Activated naive CD4-positive, alpha-beta T cell treated with anti-CD3 and anti-CD28 coated beads, Interleukin-2, amount 10 ng/mL, durations not matched to agents 7 days and 5 days (primary cell): ENCODE measurements at regions not wholly inside any gene's neighbourhood (a gene's known extent, or its start where the extent isn't known, plus 50 kb on each side); places are given as distances from the start of the nearest gene placed in this dataset.

Source experiments
- CTCF ChIA-PET: fragments of 350-600 bp; sonication (Branson Sonifier 250); formaldehyde crosslinking; loops from one replicate; lab custom pipeline; 2021; ENCODE audit warnings: antibody characterized with exemption; lab: Charles Lee
- DNase-seq: peaks from one replicate; pipeline ENCODE4 v3.0.0-alpha.2; 2020
- H3K27ac Mint-ChIP-seq: one replicate; pipeline ENCODE4 v1.8.0; 2021; ENCODE audit warnings: mild to moderate bottlenecking, moderate library complexity, mixed read lengths
- H3K27me3 Mint-ChIP-seq: one replicate; pipeline ENCODE4 v1.8.0; 2021; ENCODE audit warnings: mild to moderate bottlenecking, mixed read lengths
- H3K36me3 Mint-ChIP-seq: one replicate; pipeline ENCODE4 v1.8.0; 2021; ENCODE audit warnings: mixed read lengths
- H3K4me1 Mint-ChIP-seq: one replicate; pipeline ENCODE4 v1.8.0; 2021; ENCODE audit warnings: mixed read lengths
- H3K4me3 Mint-ChIP-seq: one replicate; pipeline ENCODE4 v1.8.0; 2021; ENCODE audit warnings: mild to moderate bottlenecking, moderate library complexity, mixed read lengths
- H3K9me3 Mint-ChIP-seq: one replicate; pipeline ENCODE4 v1.8.0; 2021; ENCODE audit warnings: mixed read lengths

DNA sequence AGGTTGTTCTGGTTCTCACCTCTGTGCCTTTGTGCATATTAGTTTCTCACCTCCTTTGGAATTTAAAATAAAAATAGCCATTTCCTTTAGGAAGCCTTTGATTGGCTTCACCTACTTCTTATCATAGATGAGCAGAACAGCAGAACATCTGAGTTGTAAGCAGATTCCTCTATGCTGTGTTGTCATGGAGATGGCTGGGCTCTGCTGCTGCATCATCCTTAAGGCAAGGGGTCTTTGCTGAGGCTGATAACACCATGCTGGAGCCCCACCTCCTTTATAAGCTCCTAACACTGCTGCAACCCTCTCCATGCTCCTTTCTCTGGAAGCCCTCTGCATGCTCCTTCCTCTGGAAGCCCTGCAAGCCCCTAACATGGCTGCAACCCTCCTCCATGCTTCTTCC is 276.5 kb upstream of the TCF21 start:
- Mint-ChIP-seq H3K27me3 (no peaks in the 10 kb centered on the region), H3K36me3 (no peaks in the 10 kb centered on the region), H3K9me3 (no peaks in the 10 kb centered on the region), H3K4me3 (no peak overlapping the region), H3K4me1 (no peaks in the 10 kb centered on the region), H3K27ac (no peak overlapping the region)
- DNase-seq, result no peak
- CTCF ChIA-PET, result no interaction called here

DNA sequence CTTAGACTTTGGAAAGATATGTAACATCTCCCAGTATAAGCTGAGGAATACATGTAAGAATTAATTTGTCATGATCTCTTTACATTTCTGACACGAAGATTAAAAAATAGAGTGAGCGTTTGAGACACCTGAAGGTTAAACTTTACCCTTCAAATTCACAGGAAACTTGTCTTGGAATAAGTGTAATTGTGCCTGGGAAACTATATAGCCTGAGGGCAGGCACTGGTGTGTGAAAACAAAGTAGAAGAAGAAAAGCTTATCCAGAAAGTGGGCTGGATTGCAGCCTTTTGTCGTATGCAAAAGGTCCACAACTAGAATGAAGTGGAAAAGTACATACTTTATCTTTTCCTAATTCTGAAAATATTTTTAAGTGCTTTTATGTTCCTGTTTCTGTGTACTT is 275.7 kb upstream of the TCF21 start:
- Mint-ChIP-seq H3K4me3 (no peak overlapping the region), H3K27ac (no peak overlapping the region), H3K27me3 (no peaks in the 10 kb centered on the region), H3K4me1 (no peaks in the 10 kb centered on the region), H3K9me3 (no peaks in the 10 kb centered on the region), H3K36me3 (no peaks in the 10 kb centered on the region)
- no peak for DNase-seq
- CTCF ChIA-PET, result no interaction called here

DNA sequence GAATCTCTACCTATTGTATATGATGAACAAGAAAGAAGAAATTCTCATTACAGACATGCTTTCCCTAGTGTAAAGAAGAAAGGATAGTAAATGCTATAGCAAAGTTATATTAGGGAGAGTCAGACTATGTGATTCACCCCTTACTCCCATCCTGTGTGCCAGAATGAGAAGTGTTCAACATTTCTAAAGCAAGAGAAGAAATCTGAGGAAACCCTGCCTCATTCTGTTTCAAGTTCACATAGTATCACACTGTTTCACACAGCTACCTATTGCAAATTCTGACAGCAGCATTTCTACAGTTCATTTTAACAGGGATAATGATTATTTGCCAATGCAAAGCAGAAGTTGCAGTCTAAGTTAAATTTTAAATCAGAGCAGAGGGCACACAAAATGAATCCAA is 267.2 kb upstream of the TCF21 start:
- DNase-seq, result no peak
- no peaks in the 10 kb centered on the region for H3K4me1 Mint-ChIP-seq

DNA sequence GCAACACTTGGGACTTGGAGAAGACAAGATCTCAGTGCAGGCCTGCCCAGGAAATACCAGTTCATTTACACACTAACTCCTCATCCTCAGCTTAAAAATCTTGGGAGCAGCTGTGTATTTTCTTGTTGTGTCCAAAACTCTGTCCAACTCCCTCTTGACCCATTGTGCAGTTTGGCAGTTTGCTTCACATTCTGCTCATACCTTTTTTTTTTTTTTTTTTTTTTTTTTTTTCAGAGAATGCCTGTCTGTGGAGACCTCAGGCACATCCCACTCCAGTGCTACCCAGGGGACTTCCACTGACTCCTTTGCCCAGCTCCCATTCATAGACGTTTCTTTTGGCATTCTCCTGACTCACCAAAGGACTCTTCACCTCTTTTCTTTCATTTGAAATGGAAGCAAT is 265.8 kb upstream of the TCF21 start:
- Mint-ChIP-seq H3K9me3 (peaks cover 3% of the 10 kb centered on the region), H3K4me1 (no peaks in the 10 kb centered on the region), H3K27me3 (no peaks in the 10 kb centered on the region), H3K27ac (no peak overlapping the region), H3K4me3 (no peak overlapping the region), H3K36me3 (no peaks in the 10 kb centered on the region)
- no peak for DNase-seq
- CTCF ChIA-PET, result no interaction called here

More for the DNA sequence above, 267.2 kb upstream of the TCF21 start:
- peaks cover 3% of the 10 kb centered on the region for H3K9me3 Mint-ChIP-seq
- H3K4me3 Mint-ChIP-seq, result no peak overlapping the region
- H3K27ac Mint-ChIP-seq, result no peak overlapping the region
- CTCF ChIA-PET, result no interaction called here
- H3K36me3 Mint-ChIP-seq, result no peaks in the 10 kb centered on the region
- H3K27me3 Mint-ChIP-seq, result no peaks in the 10 kb centered on the region

DNA sequence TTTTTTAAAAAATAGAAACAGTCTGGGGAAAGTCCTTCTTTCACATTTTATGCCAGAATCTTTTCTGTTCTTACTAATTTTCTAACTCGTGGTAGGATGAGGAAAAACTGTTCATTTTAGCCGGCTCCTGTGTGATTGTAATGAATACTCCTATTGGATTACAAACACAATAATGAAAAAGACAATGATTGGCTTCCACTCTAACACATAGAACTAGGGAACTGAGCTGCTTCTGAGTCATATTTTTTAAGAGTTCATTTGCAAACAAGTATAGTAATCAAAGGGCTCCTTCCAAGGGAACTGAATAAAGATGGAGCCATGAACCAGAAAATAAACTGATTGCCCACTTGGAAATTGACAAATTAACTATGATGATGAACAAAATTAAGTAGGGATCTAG is 265.3 kb upstream of the TCF21 start:
- H3K9me3 Mint-ChIP-seq, result peaks cover 3% of the 10 kb centered on the region
- no peak for DNase-seq
- no peak overlapping the region for H3K27ac Mint-ChIP-seq
- no peaks in the 10 kb centered on the region for H3K27me3 Mint-ChIP-seq
- H3K4me3 Mint-ChIP-seq, result no peak overlapping the region
- H3K4me1 Mint-ChIP-seq, result no peaks in the 10 kb centered on the region
- H3K36me3 Mint-ChIP-seq, result no peaks in the 10 kb centered on the region
- CTCF ChIA-PET, result no interaction called here

DNA sequence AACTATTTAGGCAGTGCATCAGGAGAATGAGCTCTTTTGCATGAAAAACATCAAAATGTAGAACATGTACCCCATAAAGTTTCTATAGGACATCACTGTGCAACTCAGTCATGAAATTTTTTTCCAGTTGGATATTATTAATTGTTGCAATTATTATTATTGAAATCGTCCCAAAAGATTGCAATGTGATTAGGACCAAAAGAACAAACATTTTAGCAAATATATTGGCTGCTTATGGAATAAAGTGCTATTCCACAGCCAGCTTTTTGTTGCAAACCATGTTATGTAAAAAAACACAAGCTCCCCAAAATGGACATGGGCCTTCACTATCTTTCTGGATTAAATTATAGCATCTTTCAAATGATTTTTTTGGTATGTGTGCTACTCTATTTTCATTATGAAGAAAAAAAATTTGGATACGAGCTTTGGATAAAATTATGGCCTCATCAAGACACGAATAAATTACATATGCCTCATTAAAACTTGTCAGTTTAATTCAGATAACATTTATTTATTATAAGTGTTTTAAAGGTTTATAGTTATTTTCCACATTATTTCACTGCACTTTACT is 262.7 kb upstream of the TCF21 start:
- no peak overlapping the region for H3K4me3 Mint-ChIP-seq
- no peak for DNase-seq
- H3K27ac Mint-ChIP-seq, result no peak overlapping the region
- no peaks in the 10 kb centered on the region for H3K27me3 Mint-ChIP-seq
- no peaks in the 10 kb centered on the region for H3K36me3 Mint-ChIP-seq
- CTCF ChIA-PET, result no interaction called here
- H3K4me1 Mint-ChIP-seq, result no peaks in the 10 kb centered on the region
- no peaks in the 10 kb centered on the region for H3K9me3 Mint-ChIP-seq

DNA sequence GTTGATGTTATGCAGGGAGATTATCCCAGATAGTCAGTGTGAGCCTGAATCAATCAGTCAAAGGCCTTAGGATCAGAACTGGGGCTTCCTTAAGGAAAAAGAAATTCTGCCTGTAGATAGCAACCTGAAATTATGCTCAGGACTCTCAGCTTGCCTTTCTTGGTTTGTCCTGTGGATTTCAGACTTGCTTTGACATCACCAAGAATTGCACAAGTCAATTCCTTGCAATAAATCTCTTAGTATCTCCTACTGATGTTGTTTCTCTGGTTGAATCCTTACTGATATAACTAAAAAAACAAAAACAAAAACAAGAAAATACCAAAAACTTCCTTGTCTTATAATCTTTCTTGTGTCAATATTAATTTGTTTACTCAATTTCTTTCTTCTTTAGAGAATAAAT is 258.9 kb upstream of the TCF21 start:
- no peak overlapping the region for H3K4me3 Mint-ChIP-seq
- H3K4me1 Mint-ChIP-seq, result no peaks in the 10 kb centered on the region
- no peak overlapping the region for H3K27ac Mint-ChIP-seq
- no peaks in the 10 kb centered on the region for H3K36me3 Mint-ChIP-seq
- H3K9me3 Mint-ChIP-seq, result no peaks in the 10 kb centered on the region
- no peaks in the 10 kb centered on the region for H3K27me3 Mint-ChIP-seq
- CTCF ChIA-PET, result no interaction called here
- DNase-seq, result no peak

DNA sequence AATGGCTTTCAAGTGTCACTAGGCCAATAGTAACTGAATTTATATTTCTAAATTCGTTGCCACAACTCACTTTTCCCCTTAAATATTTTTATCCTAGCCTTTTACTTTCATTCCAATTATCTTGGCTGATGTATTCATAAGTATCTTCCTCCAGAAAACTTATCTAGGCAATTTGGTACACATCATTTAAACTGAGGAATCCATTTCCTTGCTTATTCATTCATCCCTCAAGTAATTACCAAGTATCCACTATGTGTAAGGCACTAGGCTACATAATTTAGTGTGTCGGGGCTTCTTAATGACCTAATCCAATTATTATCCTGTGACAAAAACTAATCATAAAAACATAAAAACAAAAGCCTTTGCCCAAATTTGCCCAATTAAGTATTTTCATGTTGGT is 258.3 kb upstream of the TCF21 start:
- CTCF ChIA-PET, result no interaction called here
- Mint-ChIP-seq H3K4me1 (no peaks in the 10 kb centered on the region), H3K9me3 (no peaks in the 10 kb centered on the region), H3K36me3 (no peaks in the 10 kb centered on the region), H3K27me3 (no peaks in the 10 kb centered on the region), H3K4me3 (no peak overlapping the region), H3K27ac (no peak overlapping the region)
- no peak for DNase-seq

DNA sequence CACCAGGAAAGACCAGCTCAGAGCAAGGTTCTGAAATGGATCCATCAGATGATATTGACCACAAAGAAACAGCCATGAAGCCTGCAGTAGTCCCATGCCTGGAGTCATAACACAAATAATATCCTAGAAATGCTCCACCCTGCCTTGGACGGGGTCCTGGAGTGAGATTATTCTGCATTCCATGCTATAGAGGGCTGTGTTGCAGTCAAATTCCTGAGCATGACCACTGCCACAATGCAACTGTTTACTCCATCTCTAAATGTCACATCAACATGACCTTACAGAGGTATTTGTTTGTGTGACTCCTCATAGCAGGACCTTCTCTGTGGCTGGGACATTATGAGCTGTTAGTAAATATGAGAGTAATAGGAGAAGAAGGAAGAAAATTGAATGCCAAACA is 257.5 kb upstream of the TCF21 start:
- Mint-ChIP-seq H3K36me3 (no peaks in the 10 kb centered on the region), H3K4me1 (no peaks in the 10 kb centered on the region), H3K27ac (no peak overlapping the region), H3K27me3 (no peaks in the 10 kb centered on the region), H3K9me3 (no peaks in the 10 kb centered on the region), H3K4me3 (no peak overlapping the region)
- CTCF ChIA-PET, result no interaction called here
- DNase-seq, result no peak

DNA sequence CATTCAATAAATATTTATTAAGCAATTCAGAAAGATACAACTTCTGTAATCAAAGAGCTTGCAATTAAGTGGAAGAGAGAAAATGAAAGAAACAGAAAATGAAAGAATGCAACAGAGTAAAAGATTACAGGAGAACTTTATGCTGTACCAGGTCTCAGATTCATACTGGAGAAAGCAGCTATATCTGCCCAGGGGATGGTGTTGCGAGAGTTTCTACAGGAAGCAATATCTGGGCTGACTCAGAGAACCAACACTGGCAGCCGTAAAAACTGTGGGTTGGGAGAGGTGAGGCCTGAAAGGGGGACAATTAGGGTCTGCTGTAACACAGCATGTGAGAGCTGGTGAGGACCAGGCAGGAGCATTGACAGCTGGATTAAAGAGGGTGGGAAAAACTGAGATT is 256.7 kb upstream of the TCF21 start:
- Mint-ChIP-seq H3K36me3 (no peaks in the 10 kb centered on the region), H3K4me3 (no peak overlapping the region), H3K27ac (no peak overlapping the region), H3K4me1 (no peaks in the 10 kb centered on the region), H3K9me3 (no peaks in the 10 kb centered on the region), H3K27me3 (no peaks in the 10 kb centered on the region)
- CTCF ChIA-PET, result no interaction called here
- DNase-seq, result no peak

DNA sequence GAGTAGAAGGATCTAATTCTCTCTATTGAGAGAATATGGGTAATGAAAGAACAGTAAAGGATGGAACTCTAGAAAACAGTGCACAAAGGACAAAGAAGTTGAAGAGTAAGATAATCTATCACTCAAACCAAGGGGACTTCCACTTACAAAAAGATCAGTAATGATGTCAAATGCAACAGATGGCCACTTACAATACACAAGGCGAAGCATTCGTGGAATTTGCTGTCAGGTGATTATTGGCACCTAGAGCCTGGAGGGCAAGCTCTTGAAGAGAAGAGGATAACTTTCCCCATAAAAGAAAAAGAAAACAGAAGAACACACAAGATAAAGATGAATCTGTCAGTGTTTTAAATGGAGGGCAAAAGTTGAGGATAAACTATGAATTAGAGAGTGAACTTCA is 256.0 kb upstream of the TCF21 start:
- CTCF ChIA-PET, result no interaction called here
- DNase-seq, result no peak
- H3K4me3 Mint-ChIP-seq, result no peak overlapping the region
- H3K27ac Mint-ChIP-seq, result no peak overlapping the region
- H3K9me3 Mint-ChIP-seq, result no peaks in the 10 kb centered on the region
- no peaks in the 10 kb centered on the region for H3K27me3 Mint-ChIP-seq
- no peaks in the 10 kb centered on the region for H3K4me1 Mint-ChIP-seq
- H3K36me3 Mint-ChIP-seq, result no peaks in the 10 kb centered on the region

DNA sequence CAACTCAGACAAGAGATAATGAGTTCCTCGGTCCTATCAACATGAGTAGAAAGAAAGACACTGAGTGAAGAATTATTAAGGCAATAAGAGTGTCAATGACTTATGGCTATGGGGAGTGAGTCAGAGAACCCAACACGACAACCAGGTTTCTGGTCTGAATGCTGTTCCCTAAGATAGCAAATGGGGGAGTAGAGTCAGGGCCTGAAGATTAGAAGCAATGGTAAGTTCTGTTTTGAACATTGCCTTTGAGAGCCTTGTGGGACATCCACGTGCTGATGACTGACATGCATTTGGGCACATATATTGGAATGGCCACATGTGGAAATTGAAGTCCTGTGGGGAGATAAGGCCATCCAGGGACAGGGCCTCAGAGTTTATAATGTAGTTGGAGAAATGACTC is 254.4 kb upstream of the TCF21 start:
- H3K9me3 Mint-ChIP-seq, result no peaks in the 10 kb centered on the region

DNA sequence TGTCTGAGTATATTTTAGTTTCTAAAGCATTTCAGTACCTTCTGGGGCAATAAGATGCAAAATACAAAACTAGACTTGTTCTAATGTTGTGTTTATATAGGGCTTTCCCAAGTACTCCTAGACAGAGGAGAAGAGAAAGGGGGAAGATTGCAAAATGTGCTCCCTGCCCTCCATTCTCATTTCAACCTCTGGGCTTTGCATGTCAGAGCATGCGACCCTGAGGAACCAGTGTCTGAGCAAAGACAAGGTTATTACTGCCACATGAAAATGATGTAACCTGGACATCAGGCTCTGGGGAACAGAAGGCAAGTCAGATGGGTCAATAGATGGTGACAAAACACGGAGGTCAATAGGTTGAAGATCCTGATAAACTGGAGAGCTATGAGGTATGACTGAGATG is 253.5 kb upstream of the TCF21 start:
- Mint-ChIP-seq H3K27me3 (no peaks in the 10 kb centered on the region), H3K36me3 (no peaks in the 10 kb centered on the region), H3K9me3 (no peaks in the 10 kb centered on the region), H3K27ac (no peak overlapping the region), H3K4me3 (no peak overlapping the region), H3K4me1 (no peaks in the 10 kb centered on the region)
- DNase-seq, result no peak
- CTCF ChIA-PET, result no interaction called here

More for the DNA sequence above, 254.4 kb upstream of the TCF21 start:
- H3K27ac Mint-ChIP-seq, result no peak overlapping the region
- no peak for DNase-seq
- no peaks in the 10 kb centered on the region for H3K4me1 Mint-ChIP-seq
- no peaks in the 10 kb centered on the region for H3K36me3 Mint-ChIP-seq
- no peaks in the 10 kb centered on the region for H3K27me3 Mint-ChIP-seq
- CTCF ChIA-PET, result no interaction called here
- no peak overlapping the region for H3K4me3 Mint-ChIP-seq

DNA sequence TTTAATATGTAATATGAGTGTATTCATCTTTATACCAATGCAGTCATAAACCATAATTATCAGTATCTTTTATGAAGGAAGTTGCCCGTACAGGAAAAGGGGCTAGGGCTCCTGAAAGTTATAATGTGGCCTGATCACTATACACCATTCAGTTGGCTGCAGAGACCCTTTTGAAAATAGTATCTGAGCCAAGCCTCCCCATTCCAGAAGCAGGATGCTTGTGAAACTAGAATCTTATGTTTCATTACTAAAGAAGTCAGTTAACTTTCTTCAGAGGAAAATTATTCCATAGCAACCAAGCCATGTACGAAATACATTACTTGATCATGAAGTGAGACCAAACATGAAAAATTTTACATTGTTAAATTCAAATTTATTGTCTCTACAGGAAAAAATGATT is 251.5 kb upstream of the TCF21 start:
- H3K27ac Mint-ChIP-seq, result no peak overlapping the region
- H3K4me1 Mint-ChIP-seq, result no peaks in the 10 kb centered on the region
- CTCF ChIA-PET, result no interaction called here
- no peaks in the 10 kb centered on the region for H3K36me3 Mint-ChIP-seq
- no peak overlapping the region for H3K4me3 Mint-ChIP-seq
- H3K9me3 Mint-ChIP-seq, result no peaks in the 10 kb centered on the region
- H3K27me3 Mint-ChIP-seq, result no peaks in the 10 kb centered on the region
- DNase-seq, result no peak

DNA sequence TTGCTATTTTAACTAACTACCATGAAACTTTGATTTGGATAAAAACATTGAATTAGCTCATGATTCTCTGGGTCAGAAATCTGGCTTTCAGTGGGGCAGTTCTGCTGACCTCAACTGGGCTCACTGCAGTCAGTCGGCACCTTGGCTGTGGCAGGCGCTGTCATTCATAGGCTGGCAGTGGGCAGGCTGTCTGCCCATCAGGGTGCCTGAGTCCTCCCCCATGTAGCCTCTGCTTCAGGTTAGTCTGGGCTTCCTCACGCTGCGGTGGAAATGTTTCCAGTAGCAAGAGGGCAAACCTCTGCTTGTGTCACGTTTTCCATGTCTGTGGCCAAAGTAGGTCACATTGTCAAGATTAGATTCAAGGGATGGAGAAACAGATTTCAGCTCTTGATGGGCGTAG is 251.0 kb upstream of the TCF21 start:
- CTCF ChIA-PET, result no interaction called here
- Mint-ChIP-seq H3K27ac (no peak overlapping the region), H3K4me1 (no peaks in the 10 kb centered on the region), H3K36me3 (no peaks in the 10 kb centered on the region), H3K27me3 (no peaks in the 10 kb centered on the region), H3K9me3 (no peaks in the 10 kb centered on the region), H3K4me3 (no peak overlapping the region)
- DNase-seq, result no peak

DNA sequence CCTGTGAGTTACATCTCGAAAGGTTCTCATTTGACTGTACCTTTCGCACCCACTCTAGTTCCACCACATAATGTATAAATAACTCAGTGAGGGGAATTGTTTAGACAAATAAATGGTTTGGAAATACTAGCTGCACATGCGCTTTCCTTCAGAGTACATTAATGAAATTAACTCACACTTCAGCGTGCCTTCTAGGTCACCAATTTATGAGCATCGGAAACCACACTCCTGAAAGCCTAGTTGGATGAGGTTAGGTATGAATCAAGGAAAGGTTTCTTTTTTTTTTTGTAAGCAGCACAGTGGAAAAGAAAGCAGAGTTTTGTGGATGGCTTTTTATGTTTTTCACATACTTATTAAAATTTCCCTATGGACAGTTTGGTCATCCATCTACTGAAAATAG is 247.8 kb upstream of the TCF21 start:
- H3K4me3 Mint-ChIP-seq, result no peak overlapping the region
- no peak for DNase-seq
- CTCF ChIA-PET, result no interaction called here

More for the DNA sequence above, 247.8 kb upstream of the TCF21 start:
- Mint-ChIP-seq H3K4me1 (no peaks in the 10 kb centered on the region), H3K9me3 (no peaks in the 10 kb centered on the region), H3K27ac (no peak overlapping the region), H3K36me3 (no peaks in the 10 kb centered on the region), H3K27me3 (no peaks in the 10 kb centered on the region)
